H1 (cell line): ENCODE measurements at regions not wholly inside any gene's neighbourhood (a gene's known extent, or its start where the extent isn't known, plus 50 kb on each side); places are given as distances from the start of the nearest gene placed in this dataset.

ENCODE experiments used
- CTCF ChIA-PET: fragments of 300-600 bp; sonication (Branson Sonifier 250); formaldehyde crosslinking; loops from one replicate; lab custom pipeline; 2021; ENCODE audit not compliant: partially characterized antibody; lab: Charles Lee
- POLR2A ChIA-PET: fragments of 300-600 bp; sonication (Branson Sonifier 250); formaldehyde crosslinking; loops from one replicate; lab custom pipeline; 2021; ENCODE audit warnings: inconsistent platforms; ENCODE audit not compliant: partially characterized antibody; lab: Charles Lee
- DNase-seq, 2 experiments: peaks; one replicate each; pipeline versions ENCODE4 v3.0.0 to v3.0.0-alpha.2; 2010 to 2022; ENCODE audit warnings: low spot score in 2 of 2, low read depth in 1 of 2, mixed read lengths in 1 of 2
- FAIRE-seq: peaks from 2 replicates; lab custom pipeline; 2011; peaks lifted over from hg19 to GRCh38; lab: Jason Lieb, UNC
- H2AFZ ChIP-seq: 2 replicates; pipeline ENCODE4 v1.8.1; 2012; ENCODE audit warnings: low read length, inconsistent platforms
- H2AK5ac ChIP-seq: 2 replicates; pipeline ENCODE4 v1.6.1; 2013; ENCODE audit warnings: low read depth, low read length
- H2BK120ac ChIP-seq: replicated peaks from 2 replicates; pipeline ENCODE3; 2013; ENCODE audit warnings: low read depth, low read length, inconsistent platforms
- H2BK12ac ChIP-seq: 2 replicates; pipeline ENCODE4 v1.6.1; 2013; ENCODE audit warnings: low read depth, low read length
- H2BK15ac ChIP-seq: 2 replicates; pipeline ENCODE4 v1.6.1; 2013; ENCODE audit warnings: low read length
- H2BK20ac ChIP-seq: 2 replicates; pipeline ENCODE4 v1.6.1; 2013; ENCODE audit warnings: low read length
- H2BK5ac ChIP-seq: 2 replicates; pipeline ENCODE4 v1.6.1; 2013; ENCODE audit warnings: low read depth, low read length
- H3K14ac ChIP-seq: 2 replicates; pipeline ENCODE4 v1.6.1; 2013; ENCODE audit warnings: inconsistent platforms; ENCODE audit not compliant: insufficient read length
- H3K18ac ChIP-seq: 2 replicates; pipeline ENCODE4 v1.6.1; 2013; ENCODE audit warnings: low read length; ENCODE audit errors: extremely low read depth
- H3K23ac ChIP-seq: 2 replicates; pipeline ENCODE4 v1.6.1; 2013; ENCODE audit warnings: inconsistent platforms; ENCODE audit not compliant: insufficient read length
- H3K23me2 ChIP-seq: 2 replicates; pipeline ENCODE4 v1.6.1; 2013; ENCODE audit warnings: low read depth, low read length
- H3K27ac ChIP-seq: 2 replicates; pipeline ENCODE4 v1.6.1; 2011; ENCODE audit warnings: low read depth, low read length, inconsistent platforms
- H3K27me3 ChIP-seq, 4 experiments: replicated peaks in 1 of 4; 1 replicate in 1 of 4; 2 replicates in 3 of 4; pipeline versions ENCODE4 v1.6.1 to v1.8.1; 2011 to 2013; ENCODE audit warnings: low read length in 3 of 4, mild to moderate bottlenecking in 3 of 4, inconsistent platforms in 2 of 4, mixed read lengths in 2 of 4, moderate library complexity in 1 of 4; ENCODE audit not compliant: control insufficient read depth in 3 of 4, insufficient read depth in 3 of 4; ENCODE audit errors: extremely low read depth in 1 of 4
- H3K36me3 ChIP-seq, 4 experiments: 2 replicates each; pipeline versions ENCODE4 v1.6.1 to v1.8.1; 2011 to 2013; ENCODE audit warnings: mild to moderate bottlenecking in 4 of 4, low read length in 3 of 4, moderate library complexity in 2 of 4, control low read depth in 1 of 4, inconsistent platforms in 1 of 4; ENCODE audit not compliant: insufficient read depth in 4 of 4, control insufficient read depth in 2 of 4
- H3K4ac ChIP-seq: replicated peaks from 2 replicates; pipeline ENCODE3; 2013; ENCODE audit warnings: low read length, low read depth, mixed read lengths, inconsistent platforms; ENCODE audit not compliant: insufficient read length
- H3K4me1 ChIP-seq, 4 experiments: replicated peaks in 1 of 4; 1 replicate in 1 of 4; 2 replicates in 3 of 4; pipeline versions ENCODE4 v1.6.1 to v1.8.1; 2011 to 2013; ENCODE audit warnings: low read length in 3 of 4, inconsistent platforms in 2 of 4, mixed read lengths in 1 of 4; ENCODE audit not compliant: insufficient read depth in 4 of 4, control insufficient read depth in 3 of 4
- H3K4me2 ChIP-seq, 2 experiments: 2 replicates each; pipeline versions ENCODE4 v1.6.1 to v1.8.1; 2011 to 2013; ENCODE audit warnings: low read depth in 2 of 2, low read length in 2 of 2, control low read depth in 1 of 2, inconsistent platforms in 1 of 2, mild to moderate bottlenecking in 1 of 2; ENCODE audit not compliant: insufficient read depth in 1 of 2
- H3K4me3 ChIP-seq, 4 experiments: fragments of 200-600, 300-600 bp in 1 of 4; sonication (generic), shearing (Covaris generic), sonication (Bioruptor Twin) in 1 of 4; 2 replicates each; pipeline versions ENCODE4 v1.5.1 to v1.8.1; 2011 to 2016; ENCODE audit warnings: low read length in 4 of 4, low read depth in 3 of 4, control low read depth in 2 of 4, inconsistent platforms in 2 of 4, mild to moderate bottlenecking in 2 of 4, mixed read lengths in 1 of 4, moderate library complexity in 1 of 4; ENCODE audit not compliant: insufficient read depth in 2 of 4; ENCODE audit errors: extremely low read depth in 1 of 4
- H3K56ac ChIP-seq: replicated peaks from 2 replicates; pipeline ENCODE3; 2013; ENCODE audit warnings: low read depth, mild to moderate bottlenecking, mixed read lengths, low read length, inconsistent platforms; ENCODE audit not compliant: insufficient read length
- H3K79me1 ChIP-seq: 2 replicates; pipeline ENCODE4 v1.6.1; 2013; ENCODE audit warnings: low read depth, low read length, control low read depth
- H3K79me2 ChIP-seq, 2 experiments: 2 replicates each; pipeline versions ENCODE4 v1.6.1 to v1.8.1; 2012 to 2013; ENCODE audit warnings: low read length in 2 of 2, mild to moderate bottlenecking in 2 of 2, inconsistent platforms in 1 of 2; ENCODE audit not compliant: insufficient read depth in 2 of 2, control insufficient read depth in 1 of 2
- H3K9ac ChIP-seq, 4 experiments: replicated peaks in 1 of 4; 1 replicate in 1 of 4; 2 replicates in 3 of 4; pipeline versions ENCODE4 v1.6.1 to v1.8.1; 2011 to 2013; ENCODE audit warnings: low read depth in 3 of 4, low read length in 3 of 4, control low read depth in 2 of 4, mild to moderate bottlenecking in 2 of 4, moderate library complexity in 2 of 4, inconsistent platforms in 1 of 4; ENCODE audit errors: extremely low read depth in 1 of 4
- H3K9me3 ChIP-seq, 2 experiments: 2 replicates each; pipeline versions ENCODE4 v1.6.1 to v1.8.1; 2012 to 2013; ENCODE audit warnings: mild to moderate bottlenecking in 2 of 2, moderate library complexity in 2 of 2, control low read depth in 1 of 2, inconsistent platforms in 1 of 2, low read depth in 1 of 2, low read length in 1 of 2, mixed read lengths in 1 of 2; ENCODE audit not compliant: insufficient read depth in 2 of 2
- H4K20me1 ChIP-seq, 2 experiments: replicated peaks in 1 of 2; 2 replicates each; pipeline versions ENCODE3 to v1.8.1; 2011 to 2013; ENCODE audit warnings: inconsistent platforms in 2 of 2, low read length in 2 of 2, mild to moderate bottlenecking in 1 of 2; ENCODE audit not compliant: insufficient read depth in 2 of 2, control insufficient read depth in 1 of 2
- H4K5ac ChIP-seq: 2 replicates; pipeline ENCODE4 v1.6.1; 2013; ENCODE audit warnings: low read length, low read depth, mixed read lengths, inconsistent platforms; ENCODE audit not compliant: insufficient read length
- H4K8ac ChIP-seq: 2 replicates; pipeline ENCODE4 v1.8.0; 2013; ENCODE audit warnings: mild to moderate bottlenecking, moderate library complexity, low read length, inconsistent platforms; ENCODE audit not compliant: insufficient read depth; ENCODE audit errors: extremely low read depth
- H4K91ac ChIP-seq: replicated peaks from 2 replicates; pipeline ENCODE3; 2013; ENCODE audit warnings: low read length, mixed read lengths, inconsistent platforms; ENCODE audit not compliant: insufficient read length
- ASH2L ChIP-seq: fragments of 200-600, 300-600 bp; sonication (generic); IDR thresholded peaks from one replicate; pipeline ENCODE4 v1.7.1; 2017; ENCODE audit warnings: low read length
- ATF3 ChIP-seq: IDR thresholded peaks from 2 replicates; pipeline ENCODE4 v1.6.1; 2011; ENCODE audit warnings: low read depth, mild to moderate bottlenecking, low read length; ENCODE audit not compliant: insufficient read depth
- CHD1 ChIP-seq: IDR thresholded peaks from 2 replicates; pipeline ENCODE4 v1.6.1; 2012; ENCODE audit warnings: low read depth, low read length, improper control_type of control experiment
- CHD2 ChIP-seq: IDR thresholded peaks from 2 replicates; pipeline ENCODE4 v1.6.1; 2012; ENCODE audit warnings: low read length, improper control_type of control experiment
- KDM5A ChIP-seq: fragments of 200-600 bp; IDR thresholded peaks from 2 replicates; pipeline ENCODE4 v1.7.1; 2012; ENCODE audit warnings: mild to moderate bottlenecking, low read length, inconsistent platforms, mixed read lengths
- MAX ChIP-seq: IDR thresholded peaks from 2 replicates; pipeline ENCODE4 v1.6.1; 2012; ENCODE audit warnings: inconsistent platforms
- NANOG ChIP-seq: IDR thresholded peaks from 2 replicates; pipeline ENCODE4 v1.6.1; 2011; ENCODE audit warnings: low read length, low read depth, mild to moderate bottlenecking, inconsistent platforms; ENCODE audit not compliant: insufficient read depth, poor library complexity, severe bottlenecking
- SIRT6 ChIP-seq: IDR thresholded peaks from one replicate; pipeline ENCODE4 v1.7.1; 2012; ENCODE audit warnings: low read length, inconsistent platforms
- SP1 ChIP-seq: IDR thresholded peaks from 2 replicates; pipeline ENCODE4 v1.6.1; 2011; ENCODE audit warnings: low read depth, low read length
- TCF12 ChIP-seq: IDR thresholded peaks from 2 replicates; pipeline ENCODE4 v1.6.1; 2011; ENCODE audit warnings: low read depth, mild to moderate bottlenecking, low read length
- WGBS, 2 experiments: shearing (Covaris generic) in 1 of 2; methylation state at CpG; one replicate each; pipeline versions ENCODE4 v1.1.6 to v1.1.7; 2013 to 2015; ENCODE audit warnings: low lambda C conversion rate in 2 of 2, mixed read lengths in 2 of 2, inconsistent platforms in 1 of 2, low coverage in 1 of 2, missing lambda C conversion rate in 1 of 2; ENCODE audit not compliant: insufficient replicate concordance in 2 of 2, insufficient coverage in 1 of 2, insufficient read length in 1 of 2; ENCODE audit errors: extremely low coverage in 1 of 2, missing lambda C conversion rate in 1 of 2; 5-methylcytosine and 5-hydroxymethylcytosine counted together

GRCh38 chr3:171526146-171526545 lies 65.9 kb upstream of the TNIK start:
- Histone ChIP-seq H4K8ac (no peak overlapping the region), H3K79me1 (no peaks in the 10 kb centered on the region), H2AFZ (no peak overlapping the region), H4K91ac (no peak overlapping the region), H3K27ac (no peak overlapping the region), H3K23ac (no peak overlapping the region), H2AK5ac (no peak overlapping the region), H3K14ac (no peak overlapping the region), H3K4me2 (no peak overlapping the region), H2BK15ac (no peak overlapping the region), H3K9me3 (no peaks in the 10 kb centered on the region), H3K4me1 (peaks cover 0 to 6% (median 0%) of the 10 kb centered on the region in 4 experiments; a peak in 1 of 7 replicates), H2BK120ac (no peak overlapping the region), H3K23me2 (no peaks in the 10 kb centered on the region), H4K20me1 (no peaks in the 10 kb centered on the region), H3K4me3 (no peak overlapping the region), H2BK12ac (no peak overlapping the region), H3K4ac (no peak overlapping the region), H3K18ac (no peak overlapping the region), H3K27me3 (no peaks in the 10 kb centered on the region), H3K79me2 (no peaks in the 10 kb centered on the region), H2BK5ac (no peak overlapping the region), H3K36me3 (no peaks in the 10 kb centered on the region), H2BK20ac (no peak overlapping the region), H3K56ac (no peak overlapping the region), H3K9ac (no peak overlapping the region), H4K5ac (no peak overlapping the region)
- ChIA-PET POLR2A (no interaction called here), CTCF (no interaction called here)
- DNase-seq = no peak
- FAIRE-seq = no peak
- no peak for TF ChIP-seq CHD2
- no peak for TF ChIP-seq CHD1
- TF ChIP-seq NANOG = no peak
- TF ChIP-seq MAX = no peak
- no peak for TF ChIP-seq SP1
- TF ChIP-seq ASH2L = no peak
- no peak for TF ChIP-seq KDM5A
- no peak for TF ChIP-seq TCF12
- TF ChIP-seq ATF3 = no peak
- TF ChIP-seq SIRT6 = no peak
- WGBS, 2 experiments = 96 to 100% methylated on average over 1 to 4 of the region's 4 CpGs
